ENCODE measurements at regions not wholly inside any gene's neighbourhood (a gene's known extent, or its start where the extent isn't known, plus 50 kb on each side); places are given as distances from the start of the nearest gene placed in this dataset.

- dilution Hi-C loops (cut with MboI; ENCODE audit: extremely low pct_ligation_motif_present, low sequenced_read_pairs) = no loop called here
- H2AFZ ChIP-seq (ENCODE audit: control insufficient read depth, low read length) = no peak overlapping the region
- H3K4me3 ChIP-seq (ENCODE audit: control insufficient read depth in 2 of 3, extremely low read depth in 1 of 3, insufficient read depth in 2 of 3, low read depth in 1 of 3, low read length in 3 of 3) = no peak overlapping the region
- DNase-seq (ENCODE audit: low read depth, low spot score) (no peak), FAIRE-seq (no peak)
- no peaks in the 10 kb centered on the region for H3K79me2 ChIP-seq (ENCODE audit: control insufficient read depth, insufficient read depth, low read length)
- H3K9me1 ChIP-seq (ENCODE audit: control insufficient read depth, extremely low read depth, insufficient read depth, low read length) = peaks cover 2% of the 10 kb centered on the region
- H3K4me2 ChIP-seq (ENCODE audit: control insufficient read depth, extremely low read depth, insufficient read depth, low read depth, low read length) = no peak overlapping the region
- no peaks in the 10 kb centered on the region for H3K36me3 ChIP-seq (ENCODE audit: control insufficient read depth in 2 of 2, extremely low read depth in 1 of 2, insufficient read depth in 2 of 2, low read length in 2 of 2)
- no peaks in the 10 kb centered on the region for H4K20me1 ChIP-seq (ENCODE audit: control insufficient read depth, extremely low read depth, insufficient read depth, low read length)
- no peaks in the 10 kb centered on the region for H3K9me3 ChIP-seq (ENCODE audit: control insufficient read depth, low read depth, low read length)
- H3K27ac ChIP-seq (ENCODE audit: control insufficient read depth, insufficient read depth, low read length) = no peak overlapping the region
- TF ChIP-seq, protein P1, sequence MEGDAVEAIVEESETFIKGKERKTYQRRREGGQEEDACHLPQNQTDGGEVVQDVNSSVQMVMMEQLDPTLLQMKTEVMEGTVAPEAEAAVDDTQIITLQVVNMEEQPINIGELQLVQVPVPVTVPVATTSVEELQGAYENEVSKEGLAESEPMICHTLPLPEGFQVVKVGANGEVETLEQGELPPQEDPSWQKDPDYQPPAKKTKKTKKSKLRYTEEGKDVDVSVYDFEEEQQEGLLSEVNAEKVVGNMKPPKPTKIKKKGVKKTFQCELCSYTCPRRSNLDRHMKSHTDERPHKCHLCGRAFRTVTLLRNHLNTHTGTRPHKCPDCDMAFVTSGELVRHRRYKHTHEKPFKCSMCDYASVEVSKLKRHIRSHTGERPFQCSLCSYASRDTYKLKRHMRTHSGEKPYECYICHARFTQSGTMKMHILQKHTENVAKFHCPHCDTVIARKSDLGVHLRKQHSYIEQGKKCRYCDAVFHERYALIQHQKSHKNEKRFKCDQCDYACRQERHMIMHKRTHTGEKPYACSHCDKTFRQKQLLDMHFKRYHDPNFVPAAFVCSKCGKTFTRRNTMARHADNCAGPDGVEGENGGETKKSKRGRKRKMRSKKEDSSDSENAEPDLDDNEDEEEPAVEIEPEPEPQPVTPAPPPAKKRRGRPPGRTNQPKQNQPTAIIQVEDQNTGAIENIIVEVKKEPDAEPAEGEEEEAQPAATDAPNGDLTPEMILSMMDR (optimal IDR thresholded peaks at IDR 0.05 in 1 of 3, IDR thresholded peaks at IDR 0.05 in 1 of 3, conservative IDR thresholded peaks at IDR 0.05 in 1 of 3; ENCODE audit: extremely low read depth in 1 of 3, insufficient read depth in 2 of 3, low read length in 3 of 3) = no peak
- no peak for TF ChIP-seq EZH2 (IDR thresholded peaks at IDR 0.05; ENCODE audit: low read length)
- no peak overlapping the region for H3K9ac ChIP-seq (ENCODE audit: control insufficient read depth, extremely low read depth, insufficient read depth, low read length)
- no peaks in the 10 kb centered on the region for H3K4me1 ChIP-seq (ENCODE audit: control insufficient read depth, extremely low read depth, insufficient read depth, low read length)
- H3K27me3 ChIP-seq (ENCODE audit: control insufficient read depth, extremely low read depth, insufficient read depth, low read length) = no peaks in the 10 kb centered on the region
These were observed 76.0 kb downstream of the ACTBL2 start for GRCh38 chr5:57406641-57407040.

DNA sequence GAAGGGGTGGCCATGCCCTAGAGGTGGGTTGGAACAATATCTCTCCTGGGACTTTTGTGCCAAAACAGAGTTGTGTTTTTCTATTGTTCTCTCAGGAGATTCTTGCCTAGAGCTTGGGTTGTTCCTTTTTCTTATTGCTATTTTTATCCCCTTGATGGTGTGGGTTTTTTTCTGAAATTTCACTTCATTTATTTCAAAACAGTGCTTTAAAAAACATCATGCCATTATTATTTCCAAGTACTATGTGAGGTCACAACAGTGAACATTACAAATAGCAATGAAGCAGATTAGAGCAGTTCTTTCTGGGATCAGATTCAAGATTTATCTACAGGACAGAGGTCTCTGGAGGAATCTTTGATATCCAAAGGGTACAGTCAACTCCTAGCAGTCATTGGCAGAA lies 76.6 kb downstream of the ACTBL2 start:
- H3K4me3 ChIP-seq (ENCODE audit: control insufficient read depth in 2 of 3, extremely low read depth in 1 of 3, insufficient read depth in 2 of 3, low read depth in 1 of 3, low read length in 3 of 3) = no peak overlapping the region
- H3K9ac ChIP-seq (ENCODE audit: control insufficient read depth, extremely low read depth, insufficient read depth, low read length) = no peak overlapping the region
- no peaks in the 10 kb centered on the region for H3K27me3 ChIP-seq (ENCODE audit: control insufficient read depth, extremely low read depth, insufficient read depth, low read length)
- no peak overlapping the region for H3K4me2 ChIP-seq (ENCODE audit: control insufficient read depth, extremely low read depth, insufficient read depth, low read depth, low read length)
- H3K36me3 ChIP-seq (ENCODE audit: control insufficient read depth in 2 of 2, extremely low read depth in 1 of 2, insufficient read depth in 2 of 2, low read length in 2 of 2) = no peaks in the 10 kb centered on the region
- no peaks in the 10 kb centered on the region for H3K79me2 ChIP-seq (ENCODE audit: control insufficient read depth, insufficient read depth, low read length)
- no peaks in the 10 kb centered on the region for H4K20me1 ChIP-seq (ENCODE audit: control insufficient read depth, extremely low read depth, insufficient read depth, low read length)
- peaks cover 2% of the 10 kb centered on the region for H3K9me1 ChIP-seq (ENCODE audit: control insufficient read depth, extremely low read depth, insufficient read depth, low read length)
- no peak overlapping the region for H3K27ac ChIP-seq (ENCODE audit: control insufficient read depth, insufficient read depth, low read length)
- dilution Hi-C loops (cut with MboI; ENCODE audit: extremely low pct_ligation_motif_present, low sequenced_read_pairs) = no loop called here
- DNase-seq (ENCODE audit: low read depth, low spot score) (no peak), FAIRE-seq (no peak)
- H2AFZ ChIP-seq (ENCODE audit: control insufficient read depth, low read length) = no peak overlapping the region
- H3K9me3 ChIP-seq (ENCODE audit: control insufficient read depth, low read depth, low read length) = no peaks in the 10 kb centered on the region
- no peaks in the 10 kb centered on the region for H3K4me1 ChIP-seq (ENCODE audit: control insufficient read depth, extremely low read depth, insufficient read depth, low read length)
- TF ChIP-seq, protein P1 (optimal IDR thresholded peaks at IDR 0.05 in 1 of 3, IDR thresholded peaks at IDR 0.05 in 1 of 3, conservative IDR thresholded peaks at IDR 0.05 in 1 of 3; ENCODE audit: extremely low read depth in 1 of 3, insufficient read depth in 2 of 3, low read length in 3 of 3) = no peak
- TF ChIP-seq EZH2 (IDR thresholded peaks at IDR 0.05; ENCODE audit: low read length) = no peak

Measured in keratinocyte (primary cell).